Nephron (organoid): ENCODE measurements at regions not wholly inside any gene's neighbourhood (a gene's known extent, or its start where the extent isn't known, plus 50 kb on each side); places are given as distances from the start of the nearest gene placed in this dataset.

Experiments used
- H3K27ac Mint-ChIP-seq, 3 experiments: 2 replicates each; pipeline ENCODE4 v1.8.0; 2020; ENCODE audit warnings: mixed read lengths in 3 of 3, mild to moderate bottlenecking in 2 of 3, moderate library complexity in 1 of 3
- H3K27me3 Mint-ChIP-seq: 2 replicates; pipeline ENCODE4 v1.8.0; 2021; ENCODE audit warnings: low read depth, mild to moderate bottlenecking, moderate library complexity, mixed read lengths
- H3K36me3 Mint-ChIP-seq: 2 replicates; pipeline ENCODE4 v1.8.0; 2020; ENCODE audit warnings: low read depth, mixed read lengths
- H3K4me1 Mint-ChIP-seq: 2 replicates; pipeline ENCODE4 v1.8.0; 2020; ENCODE audit warnings: mixed read lengths
- H3K4me3 Mint-ChIP-seq, 3 experiments: 2 replicates each; pipeline ENCODE4 v1.8.0; 2020; ENCODE audit warnings: mild to moderate bottlenecking in 3 of 3, mixed read lengths in 3 of 3, moderate library complexity in 2 of 3
- H3K9me3 Mint-ChIP-seq: 2 replicates; pipeline ENCODE4 v1.8.0; 2020; ENCODE audit warnings: mixed read lengths
- CTCF ChIP-seq, 3 experiments: fragments of 200-600 bp; sonication (generic); IDR thresholded peaks; one replicate each; pipeline ENCODE4 v1.5.0; 2021; ENCODE audit warnings: antibody characterized with exemption in 3 of 3; ENCODE audit not compliant: unreplicated experiment in 3 of 3

- TF ChIP-seq CTCF (IDR thresholded peaks at IDR 0.05; ENCODE audit: unreplicated experiment in 3 of 3): no peak
- Mint-ChIP-seq H3K9me3 (peaks cover 2% of the 10 kb centered on the region), H3K36me3 (no peaks in the 10 kb centered on the region), H3K4me1 (no peaks in the 10 kb centered on the region), H3K27ac (no peak overlapping the region), H3K4me3 (no peak overlapping the region), H3K27me3 (peaks cover 22% of the 10 kb centered on the region)
Measured at GRCh38 chr14:98888927-98889835, 382.8 kb downstream of the BCL11B start.

- H3K36me3 Mint-ChIP-seq: no peaks in the 10 kb centered on the region
- H3K9me3 Mint-ChIP-seq: peaks cover 2% of the 10 kb centered on the region
- H3K4me3 Mint-ChIP-seq: no peak overlapping the region
- no peaks in the 10 kb centered on the region for H3K4me1 Mint-ChIP-seq
- peaks cover 22% of the 10 kb centered on the region for H3K27me3 Mint-ChIP-seq
- no peak for TF ChIP-seq CTCF (IDR thresholded peaks at IDR 0.05; ENCODE audit: unreplicated experiment in 3 of 3)
- no peak overlapping the region for H3K27ac Mint-ChIP-seq
Measured at GRCh38 chr14:98889836-98890185, 382.2 kb downstream of the BCL11B start.

GRCh38 chr14:98890556-98891340, 381.2 kb downstream of the BCL11B start:
- Mint-ChIP-seq H3K36me3 (no peaks in the 10 kb centered on the region), H3K4me3 (no peak overlapping the region), H3K4me1 (no peaks in the 10 kb centered on the region), H3K9me3 (no peaks in the 10 kb centered on the region), H3K27ac (no peak overlapping the region), H3K27me3 (peaks cover 27% of the 10 kb centered on the region)
- no peak for TF ChIP-seq CTCF (IDR thresholded peaks at IDR 0.05; ENCODE audit: unreplicated experiment in 3 of 3)

GRCh38 chr14:98893675-98894074, 378.3 kb downstream of the BCL11B start:
- TF ChIP-seq CTCF (IDR thresholded peaks at IDR 0.05; ENCODE audit: unreplicated experiment in 3 of 3): no peak
- H3K36me3 Mint-ChIP-seq: no peaks in the 10 kb centered on the region
- no peaks in the 10 kb centered on the region for H3K4me1 Mint-ChIP-seq
- peaks cover 32% of the 10 kb centered on the region for H3K27me3 Mint-ChIP-seq
- no peak overlapping the region for H3K27ac Mint-ChIP-seq
- peaks cover 3% of the 10 kb centered on the region for H3K9me3 Mint-ChIP-seq
- no peak overlapping the region for H3K4me3 Mint-ChIP-seq

- no peak for TF ChIP-seq CTCF (IDR thresholded peaks at IDR 0.05; ENCODE audit: unreplicated experiment in 3 of 3)
- no peak overlapping the region for H3K27ac Mint-ChIP-seq
- H3K4me3 Mint-ChIP-seq: no peak overlapping the region
- peaks cover 3% of the 10 kb centered on the region for H3K9me3 Mint-ChIP-seq
- H3K27me3 Mint-ChIP-seq: peaks cover 28% of the 10 kb centered on the region
- no peaks in the 10 kb centered on the region for H3K4me1 Mint-ChIP-seq
- no peaks in the 10 kb centered on the region for H3K36me3 Mint-ChIP-seq
Measured at GRCh38 chr14:98894600-98894999, 377.4 kb downstream of the BCL11B start.
